GM10266 (cell line): ENCODE measurements at regions not wholly inside any gene's neighbourhood (a gene's known extent, or its start where the extent isn't known, plus 50 kb on each side); places are given as distances from the start of the nearest gene placed in this dataset.

Experiments used
- DNase-seq: peaks from one replicate; pipeline ENCODE4 v3.0.0; 2012; ENCODE audit errors: extremely low spot score
- CTCF ChIP-seq: IDR thresholded peaks from 2 replicates; pipeline ENCODE4 v1.5.1; 2012; ENCODE audit warnings: mild to moderate bottlenecking, low read depth; ENCODE audit not compliant: control insufficient read depth, insufficient read depth; ENCODE audit errors: missing control alignments

GRCh38 chr2:128384956-128385355, 66.3 kb upstream of the HS6ST1 start:
- DNase-seq = no peak
- TF ChIP-seq CTCF = no peak

GRCh38 chr2:128385365-128385764, 66.7 kb upstream of the HS6ST1 start:
- TF ChIP-seq CTCF = no peak
- no peak for DNase-seq

GRCh38 chr2:128386066-128386465, 67.4 kb upstream of the HS6ST1 start:
- DNase-seq = no peak
- TF ChIP-seq CTCF = no peak

GRCh38 chr2:128388499-128388941, 69.9 kb upstream of the HS6ST1 start:
- TF ChIP-seq CTCF = no peak
- DNase-seq = no peak

GRCh38 chr2:128389388-128390086, 70.9 kb upstream of the HS6ST1 start:
- DNase-seq = no peak
- TF ChIP-seq CTCF = no peak

GRCh38 chr2:128390256-128390990, 71.8 kb upstream of the HS6ST1 start:
- no peak for TF ChIP-seq CTCF
- no peak for DNase-seq

GRCh38 chr2:128390991-128391630, 72.4 kb upstream of the HS6ST1 start:
- no peak for TF ChIP-seq CTCF

More at GRCh38 chr2:128390991-128391630, 72.4 kb upstream of the HS6ST1 start:
- no peak for DNase-seq
